Neuronal stem cell (in vitro differentiated cells): ENCODE measurements at regions not wholly inside any gene's neighbourhood (a gene's known extent, or its start where the extent isn't known, plus 50 kb on each side); places are given as distances from the start of the nearest gene placed in this dataset.

Experiments used
- DNase-seq: peaks from one replicate; pipeline ENCODE4 v3.0.0-alpha.2; 2013; ENCODE audit warnings: low spot score
- H2AFZ ChIP-seq: one replicate; pipeline ENCODE4 v1.6.1; 2013; ENCODE audit warnings: mild to moderate bottlenecking, low read length, inconsistent platforms
- H2AK5ac ChIP-seq: 2 replicates; pipeline ENCODE4 v1.6.1; 2013; ENCODE audit warnings: low read depth, mild to moderate bottlenecking, inconsistent platforms, low read length, moderate library complexity, mixed read lengths
- H2BK120ac ChIP-seq: 2 replicates; pipeline ENCODE4 v1.6.1; 2013; ENCODE audit warnings: low read depth, mild to moderate bottlenecking, inconsistent platforms, low read length, moderate library complexity, mixed read lengths
- H2BK12ac ChIP-seq: one replicate; pipeline ENCODE4 v1.6.1; 2013; ENCODE audit warnings: low read length, inconsistent platforms
- H2BK15ac ChIP-seq: 2 replicates; pipeline ENCODE4 v1.6.1; 2013; ENCODE audit warnings: mild to moderate bottlenecking, low read length, inconsistent platforms, mixed read lengths
- H2BK5ac ChIP-seq: one replicate; pipeline ENCODE4 v1.6.1; 2013; ENCODE audit warnings: inconsistent platforms, mild to moderate bottlenecking, low read length, moderate library complexity
- H3K14ac ChIP-seq: one replicate; pipeline ENCODE4 v1.6.1; 2013; ENCODE audit warnings: low read length, inconsistent platforms
- H3K18ac ChIP-seq: 2 replicates; pipeline ENCODE4 v1.6.1; 2013; ENCODE audit warnings: low read length, inconsistent platforms
- H3K23ac ChIP-seq: 2 replicates; pipeline ENCODE4 v1.6.1; 2013; ENCODE audit warnings: low read depth, mild to moderate bottlenecking, mixed read lengths, low read length, inconsistent platforms; ENCODE audit not compliant: poor library complexity
- H3K27ac ChIP-seq: replicated peaks from 3 replicates; pipeline ENCODE4 v1.5.1; 2013; ENCODE audit warnings: low read length, inconsistent platforms
- H3K27me3 ChIP-seq, 3 experiments: 2 replicates each; pipeline ENCODE4 v1.6.1; 2013; ENCODE audit warnings: low read length in 3 of 3, mild to moderate bottlenecking in 2 of 3, inconsistent platforms in 1 of 3, low read depth in 1 of 3, mixed read lengths in 1 of 3, moderate library complexity in 1 of 3; ENCODE audit not compliant: control insufficient read depth in 3 of 3, insufficient read depth in 3 of 3
- H3K36me3 ChIP-seq, 2 donors: replicated peaks in 1 of 2; 2 replicates each; pipeline ENCODE4 v1.6.1; 2013; ENCODE audit warnings: low read length in 2 of 2; ENCODE audit not compliant: control insufficient read depth in 2 of 2, insufficient read depth in 2 of 2
- H3K4ac ChIP-seq: 2 replicates; pipeline ENCODE4 v1.6.1; 2013; ENCODE audit warnings: inconsistent platforms, mild to moderate bottlenecking, low read length, moderate library complexity
- H3K4me1 ChIP-seq, 2 donors: 1 replicate in 1 of 2; 2 replicates in 1 of 2; pipeline ENCODE4 v1.6.1; 2013; ENCODE audit warnings: low read length in 2 of 2, low read depth in 1 of 2; ENCODE audit not compliant: control insufficient read depth in 2 of 2, insufficient read depth in 1 of 2
- H3K4me2 ChIP-seq: one replicate; pipeline ENCODE4 v1.6.1; 2013; ENCODE audit warnings: mild to moderate bottlenecking, low read length, inconsistent platforms; ENCODE audit not compliant: insufficient read depth, poor library complexity, severe bottlenecking
- H3K4me3 ChIP-seq, 2 donors: 2 replicates each; pipeline ENCODE4 v1.5.1; 2013; ENCODE audit warnings: low read length in 2 of 2, mild to moderate bottlenecking in 2 of 2, inconsistent platforms in 1 of 2, moderate library complexity in 1 of 2
- H3K79me1 ChIP-seq: one replicate; pipeline ENCODE4 v1.6.1; 2013; ENCODE audit warnings: low read depth, mild to moderate bottlenecking, inconsistent platforms, low read length, moderate library complexity
- H3K9ac ChIP-seq: one replicate; pipeline ENCODE4 v1.6.1; 2013; ENCODE audit warnings: mild to moderate bottlenecking, low read depth, low read length, inconsistent platforms; ENCODE audit not compliant: poor library complexity
- H3K9me3 ChIP-seq, 2 donors: replicated peaks in 1 of 2; 2 replicates each; pipeline versions ENCODE3 to v1.6.1; 2013; ENCODE audit warnings: low read length in 2 of 2, mild to moderate bottlenecking in 2 of 2, inconsistent platforms in 1 of 2, low read depth in 1 of 2, mixed read lengths in 1 of 2, moderate library complexity in 1 of 2; ENCODE audit not compliant: control insufficient read depth in 2 of 2, insufficient read depth in 1 of 2
- H4K8ac ChIP-seq: one replicate; pipeline ENCODE4 v1.6.1; 2013; ENCODE audit warnings: low read depth, mild to moderate bottlenecking, inconsistent platforms, low read length, moderate library complexity
- H4K91ac ChIP-seq: one replicate; pipeline ENCODE4 v1.6.1; 2013; ENCODE audit warnings: low read length, low read depth, mild to moderate bottlenecking, inconsistent platforms; ENCODE audit not compliant: poor library complexity
- WGBS, 2 donors: extraction: QIAGEN DNeasy Blood & Tissue Kit; methylation state at CpG; one replicate each; pipeline ENCODE4 v1.1.7; 2013; ENCODE audit warnings: missing lambda C conversion rate in 2 of 2, mixed read lengths in 1 of 2; ENCODE audit not compliant: insufficient read length in 2 of 2, insufficient replicate concordance in 1 of 2; ENCODE audit errors: extremely low coverage in 2 of 2; 5-methylcytosine and 5-hydroxymethylcytosine counted together

DNA sequence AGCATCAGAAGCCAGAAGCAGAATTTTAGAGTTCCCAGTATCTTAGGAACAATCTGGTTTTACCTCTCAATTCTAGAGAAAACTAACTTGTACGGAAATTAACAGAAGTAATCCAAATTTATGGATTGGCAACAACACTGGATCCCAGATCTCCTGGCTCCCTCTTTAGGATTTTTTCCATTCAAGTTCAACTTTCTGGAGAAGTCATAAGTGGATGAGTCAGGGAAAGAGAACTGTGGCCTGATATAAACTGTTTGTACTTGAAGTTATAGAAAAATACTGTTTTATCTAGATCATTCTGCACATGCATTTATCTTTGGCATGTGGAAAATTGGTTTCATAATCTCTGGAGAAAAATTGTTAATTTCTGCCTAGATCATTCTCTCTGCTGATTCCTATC, 380.4 kb downstream of the PCDH7 start:
- Histone ChIP-seq H3K14ac (no peak overlapping the region), H3K27ac (no peak overlapping the region), H3K4ac (no peak overlapping the region), H3K23ac (no peak overlapping the region), H3K27me3 (no peaks in the 10 kb centered on the region), H3K9ac (no peak overlapping the region), H3K79me1 (no peaks in the 10 kb centered on the region), H3K9me3 (no peaks in the 10 kb centered on the region), H3K4me1 (no peaks in the 10 kb centered on the region), H3K4me3 (no peak overlapping the region), H2AK5ac (no peak overlapping the region), H2BK12ac (no peak overlapping the region), H4K8ac (no peak overlapping the region), H3K36me3 (no peaks in the 10 kb centered on the region), H2BK120ac (no peak overlapping the region), H2BK15ac (no peak overlapping the region), H4K91ac (no peak overlapping the region), H3K18ac (no peak overlapping the region), H2AFZ (no peak overlapping the region), H2BK5ac (no peak overlapping the region), H3K4me2 (no peak overlapping the region)
- no peak for DNase-seq
- WGBS, 2 donors, result no CpG with 5 or more reads among the region's 1 CpG

GRCh38 chr4:31104043-31104442, 383.9 kb downstream of the PCDH7 start:
- WGBS, 2 donors, result no CpG with 5 or more reads among the region's 1 CpG
- H3K36me3 ChIP-seq, result no peaks in the 10 kb centered on the region

DNA sequence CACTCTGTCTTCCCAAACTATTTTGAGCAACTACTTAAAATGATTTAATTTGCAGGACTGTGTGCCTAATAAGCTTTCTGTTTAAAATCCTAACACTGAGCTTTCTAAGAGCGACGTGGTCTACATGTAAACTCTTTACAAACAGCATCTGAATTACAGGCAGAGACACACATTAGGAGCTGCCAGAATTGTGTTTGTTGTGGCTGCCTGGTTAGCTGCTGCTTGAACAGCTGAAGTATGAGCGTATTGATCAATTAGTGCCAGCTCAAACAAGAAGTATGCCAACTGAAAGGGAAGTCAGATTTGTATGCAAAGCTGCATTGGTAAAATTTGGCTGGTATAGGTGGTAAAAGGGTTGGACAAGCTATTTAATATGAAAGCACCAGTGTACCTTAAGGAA, 384.4 kb downstream of the PCDH7 start:
- Histone ChIP-seq H3K4ac (no peak overlapping the region), H4K8ac (no peak overlapping the region), H3K4me2 (no peak overlapping the region), H3K9ac (no peak overlapping the region), H3K18ac (no peak overlapping the region), H2BK120ac (no peak overlapping the region), H2AFZ (no peak overlapping the region), H2BK5ac (no peak overlapping the region), H3K9me3 (no peaks in the 10 kb centered on the region), H3K36me3 (no peaks in the 10 kb centered on the region), H3K23ac (no peak overlapping the region), H3K4me1 (no peaks in the 10 kb centered on the region), H3K79me1 (no peaks in the 10 kb centered on the region), H3K27me3 (no peaks in the 10 kb centered on the region), H3K4me3 (no peak overlapping the region), H3K14ac (no peak overlapping the region), H4K91ac (no peak overlapping the region), H2BK15ac (no peak overlapping the region), H3K27ac (no peak overlapping the region), H2AK5ac (no peak overlapping the region), H2BK12ac (no peak overlapping the region)
- DNase-seq, result no peak
- WGBS, 2 donors, result no CpG with 5 or more reads among the region's 3 CpGs

More at GRCh38 chr4:31104043-31104442, 383.9 kb downstream of the PCDH7 start:
- H2BK15ac ChIP-seq, result no peak overlapping the region
- no peak overlapping the region for H3K4me3 ChIP-seq
- no peaks in the 10 kb centered on the region for H3K4me1 ChIP-seq
- DNase-seq, result no peak
- H3K27ac ChIP-seq, result no peak overlapping the region
- H3K27me3 ChIP-seq, result no peaks in the 10 kb centered on the region
- H3K9ac ChIP-seq, result no peak overlapping the region
- H2BK5ac ChIP-seq, result no peak overlapping the region
- H4K8ac ChIP-seq, result no peak overlapping the region
- H3K79me1 ChIP-seq, result no peaks in the 10 kb centered on the region
- H2AK5ac ChIP-seq, result no peak overlapping the region
- no peak overlapping the region for H4K91ac ChIP-seq
- H2BK12ac ChIP-seq, result no peak overlapping the region
- H3K23ac ChIP-seq, result no peak overlapping the region
- no peak overlapping the region for H3K4ac ChIP-seq
- no peak overlapping the region for H3K18ac ChIP-seq
- H3K4me2 ChIP-seq, result no peak overlapping the region
- H2AFZ ChIP-seq, result no peak overlapping the region
- no peaks in the 10 kb centered on the region for H3K9me3 ChIP-seq
- H2BK120ac ChIP-seq, result no peak overlapping the region
- H3K14ac ChIP-seq, result no peak overlapping the region

DNA sequence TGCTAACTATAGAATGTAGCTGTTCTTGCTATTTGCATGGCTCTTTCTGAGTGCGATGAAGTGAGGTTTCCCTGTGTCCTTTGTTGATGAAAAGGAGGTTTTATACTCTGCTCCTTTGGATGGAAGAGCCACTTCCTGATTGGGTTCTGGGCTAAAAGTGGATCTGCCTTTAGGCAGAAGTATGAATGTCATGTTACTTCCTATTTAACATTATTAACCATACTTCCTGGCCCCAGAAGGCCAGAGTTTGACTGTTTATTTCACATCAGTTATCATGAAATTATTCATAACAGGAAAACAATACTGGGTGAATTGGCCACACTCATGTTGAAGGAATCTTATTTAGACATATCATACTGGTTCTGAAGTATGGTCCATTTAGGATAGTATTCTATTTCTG, 386.2 kb downstream of the PCDH7 start:
- Histone ChIP-seq H3K9me3 (no peaks in the 10 kb centered on the region), H3K27ac (no peak overlapping the region), H3K4me2 (no peak overlapping the region), H3K18ac (no peak overlapping the region), H3K23ac (no peak overlapping the region), H3K27me3 (no peaks in the 10 kb centered on the region), H3K4me3 (no peak overlapping the region), H2BK120ac (no peak overlapping the region), H3K14ac (no peak overlapping the region), H2BK15ac (no peak overlapping the region), H3K4ac (no peak overlapping the region), H3K9ac (no peak overlapping the region), H2BK5ac (no peak overlapping the region), H2AFZ (no peak overlapping the region), H2BK12ac (no peak overlapping the region), H2AK5ac (no peak overlapping the region), H3K79me1 (no peaks in the 10 kb centered on the region), H3K4me1 (no peaks in the 10 kb centered on the region), H4K91ac (no peak overlapping the region), H4K8ac (no peak overlapping the region), H3K36me3 (no peaks in the 10 kb centered on the region)
- DNase-seq, result no peak
- WGBS, 2 donors, result no CpG with 5 or more reads among the region's 1 CpG
